ENCODE measurements at regions not wholly inside any gene's neighbourhood (a gene's known extent, or its start where the extent isn't known, plus 50 kb on each side); places are given as distances from the start of the nearest gene placed in this dataset.
"Not testable (repeated sequence)": the region's sequence is repeated elsewhere in the genome, so short reads cannot be mapped to it uniquely, and the experiment has no call there.

DNA sequence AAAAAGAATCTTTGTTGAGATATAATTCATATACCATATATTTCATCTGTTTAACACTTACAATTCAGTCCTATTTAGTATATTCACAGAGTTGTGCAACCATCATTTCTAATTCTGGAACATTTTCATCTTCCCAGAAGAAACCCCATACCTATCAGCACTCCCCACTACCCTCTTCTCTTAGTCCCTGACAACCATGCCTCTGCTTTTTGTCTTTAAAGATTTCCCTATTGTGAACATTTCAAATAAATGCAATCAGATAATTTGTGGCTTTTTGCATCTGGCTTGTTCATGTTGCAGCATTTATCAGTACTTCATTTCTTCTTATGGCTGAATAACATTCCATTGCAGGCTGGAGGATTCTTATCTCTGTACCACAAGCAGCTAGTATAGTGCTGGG, 305.9 kb upstream of the MEX3C start:
- Mint-ChIP-seq H3K4me1 (no peaks in the 10 kb centered on the region), H3K4me3 (no peak overlapping the region), H3K9me3 (peaks cover 4% of the 10 kb centered on the region), H3K36me3 (ENCODE audit: low read depth) (peaks cover 2% of the 10 kb centered on the region), H3K27me3 (ENCODE audit: insufficient read depth) (no peaks in the 10 kb centered on the region), H3K27ac (no peak overlapping the region)
- no peak overlapping the region for H3K9ac ChIP-seq (ENCODE audit: extremely low read depth, low read length, poor library complexity, severe bottlenecking)
- H3K4me3 ChIP-seq (ENCODE audit: low read length), result no peak overlapping the region
- DNase-seq, result no peak
- no peaks in the 10 kb centered on the region for H3K36me3 ChIP-seq (ENCODE audit: control insufficient read depth, insufficient read depth, low read length)
- TF ChIP-seq, protein P1, sequence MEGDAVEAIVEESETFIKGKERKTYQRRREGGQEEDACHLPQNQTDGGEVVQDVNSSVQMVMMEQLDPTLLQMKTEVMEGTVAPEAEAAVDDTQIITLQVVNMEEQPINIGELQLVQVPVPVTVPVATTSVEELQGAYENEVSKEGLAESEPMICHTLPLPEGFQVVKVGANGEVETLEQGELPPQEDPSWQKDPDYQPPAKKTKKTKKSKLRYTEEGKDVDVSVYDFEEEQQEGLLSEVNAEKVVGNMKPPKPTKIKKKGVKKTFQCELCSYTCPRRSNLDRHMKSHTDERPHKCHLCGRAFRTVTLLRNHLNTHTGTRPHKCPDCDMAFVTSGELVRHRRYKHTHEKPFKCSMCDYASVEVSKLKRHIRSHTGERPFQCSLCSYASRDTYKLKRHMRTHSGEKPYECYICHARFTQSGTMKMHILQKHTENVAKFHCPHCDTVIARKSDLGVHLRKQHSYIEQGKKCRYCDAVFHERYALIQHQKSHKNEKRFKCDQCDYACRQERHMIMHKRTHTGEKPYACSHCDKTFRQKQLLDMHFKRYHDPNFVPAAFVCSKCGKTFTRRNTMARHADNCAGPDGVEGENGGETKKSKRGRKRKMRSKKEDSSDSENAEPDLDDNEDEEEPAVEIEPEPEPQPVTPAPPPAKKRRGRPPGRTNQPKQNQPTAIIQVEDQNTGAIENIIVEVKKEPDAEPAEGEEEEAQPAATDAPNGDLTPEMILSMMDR (conservative IDR thresholded peaks at IDR 0.05), result no peak
- no peaks in the 10 kb centered on the region for H3K27me3 ChIP-seq (ENCODE audit: control insufficient read depth, insufficient read depth, low read length, poor library complexity, severe bottlenecking)
- no peak overlapping the region for H3K27ac ChIP-seq (ENCODE audit: low read depth, low read length)
- peaks cover 21% of the 10 kb centered on the region for H3K9me3 ChIP-seq (ENCODE audit: control insufficient read depth, low read length)
- H3K4me1 ChIP-seq (ENCODE audit: control insufficient read depth, insufficient read depth, low read length), result no peaks in the 10 kb centered on the region

DNA sequence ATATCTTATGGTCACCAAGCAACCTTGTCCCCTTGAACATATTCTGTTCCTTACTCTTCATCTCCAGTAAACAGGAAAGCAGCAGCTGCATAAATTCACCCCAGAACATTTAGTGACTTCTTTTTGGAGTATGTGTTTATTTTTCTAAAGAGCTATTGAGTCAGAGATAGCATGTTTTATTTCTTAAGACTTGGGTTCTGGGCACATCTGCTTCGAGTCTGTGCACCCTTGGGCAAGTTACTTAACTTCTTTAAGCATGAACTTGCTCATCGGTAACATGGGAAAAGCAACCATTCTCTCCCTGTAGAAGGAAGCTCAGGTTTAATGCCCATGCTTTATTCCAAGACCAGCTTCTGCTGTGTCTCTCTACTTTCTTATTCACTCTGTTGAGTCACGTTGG, 309.3 kb upstream of the MEX3C start:
- Histone ChIP-seq H3K4me3 (ENCODE audit: low read length) (no peak overlapping the region), H3K9ac (ENCODE audit: extremely low read depth, low read length, poor library complexity, severe bottlenecking) (no peak overlapping the region), H3K36me3 (ENCODE audit: control insufficient read depth, insufficient read depth, low read length) (no peaks in the 10 kb centered on the region), H3K4me1 (ENCODE audit: control insufficient read depth, insufficient read depth, low read length) (no peaks in the 10 kb centered on the region), H3K9me3 (ENCODE audit: control insufficient read depth, low read length) (peaks cover 46% of the 10 kb centered on the region), H3K27me3 (ENCODE audit: control insufficient read depth, insufficient read depth, low read length, poor library complexity, severe bottlenecking) (no peaks in the 10 kb centered on the region), H3K27ac (ENCODE audit: low read depth, low read length) (no peak overlapping the region)
- no peak for DNase-seq
- H3K4me1 Mint-ChIP-seq, result no peaks in the 10 kb centered on the region
- H3K27me3 Mint-ChIP-seq (ENCODE audit: insufficient read depth), result no peaks in the 10 kb centered on the region
- no peak overlapping the region for H3K4me3 Mint-ChIP-seq
- WGBS, 2 experiments (ENCODE audit: insufficient coverage in 1 of 2, insufficient read length in 1 of 2), result 83 to 92% methylated on average over 3 of the region's 3 CpGs
- peaks cover 5% of the 10 kb centered on the region for H3K36me3 Mint-ChIP-seq (ENCODE audit: low read depth)
- peaks cover 21% of the 10 kb centered on the region for H3K9me3 Mint-ChIP-seq
- H3K27ac Mint-ChIP-seq, result no peak overlapping the region
- TF ChIP-seq, protein P1 (conservative IDR thresholded peaks at IDR 0.05), result no peak

DNA sequence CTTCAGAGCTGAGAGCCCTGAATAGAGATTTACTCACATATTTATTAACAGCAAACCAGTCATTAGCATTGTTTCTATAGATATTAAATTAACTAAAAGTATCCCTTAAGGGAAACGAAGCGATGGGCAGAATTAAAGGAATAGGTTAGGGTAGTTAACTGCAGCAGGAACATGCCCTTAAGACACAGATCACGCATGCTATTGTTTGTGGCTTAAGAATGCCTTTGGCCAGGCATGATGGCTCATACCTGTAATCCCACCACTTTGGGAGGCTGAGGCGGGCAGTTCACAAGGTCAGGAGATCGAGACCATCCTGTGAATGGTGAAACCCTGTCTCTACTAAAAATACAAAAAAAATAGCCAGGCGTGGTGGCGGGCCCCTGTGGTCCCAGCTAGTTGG, 310.9 kb upstream of the MEX3C start:
- not testable (repeated sequence) for H3K27ac ChIP-seq (ENCODE audit: low read depth, low read length); H3K27ac Mint-ChIP-seq; H3K4me1 ChIP-seq (ENCODE audit: control insufficient read depth, insufficient read depth, low read length); H3K9ac ChIP-seq (ENCODE audit: extremely low read depth, low read length, poor library complexity, severe bottlenecking); H3K36me3 ChIP-seq (ENCODE audit: control insufficient read depth, insufficient read depth, low read length); DNase-seq; H3K27me3 Mint-ChIP-seq (ENCODE audit: insufficient read depth); H3K4me3 Mint-ChIP-seq; H3K4me3 ChIP-seq (ENCODE audit: low read length); H3K4me1 Mint-ChIP-seq; H3K36me3 Mint-ChIP-seq (ENCODE audit: low read depth); H3K27me3 ChIP-seq (ENCODE audit: control insufficient read depth, insufficient read depth, low read length, poor library complexity, severe bottlenecking)
- peaks cover 21% of the 10 kb centered on the region for H3K9me3 Mint-ChIP-seq
- H3K9me3 ChIP-seq (ENCODE audit: control insufficient read depth, low read length), result peaks cover 46% of the 10 kb centered on the region
- WGBS, 2 experiments (ENCODE audit: insufficient coverage in 1 of 2, insufficient read length in 1 of 2), result 88 to 98% methylated on average over 7 of the region's 7 CpGs

DNA sequence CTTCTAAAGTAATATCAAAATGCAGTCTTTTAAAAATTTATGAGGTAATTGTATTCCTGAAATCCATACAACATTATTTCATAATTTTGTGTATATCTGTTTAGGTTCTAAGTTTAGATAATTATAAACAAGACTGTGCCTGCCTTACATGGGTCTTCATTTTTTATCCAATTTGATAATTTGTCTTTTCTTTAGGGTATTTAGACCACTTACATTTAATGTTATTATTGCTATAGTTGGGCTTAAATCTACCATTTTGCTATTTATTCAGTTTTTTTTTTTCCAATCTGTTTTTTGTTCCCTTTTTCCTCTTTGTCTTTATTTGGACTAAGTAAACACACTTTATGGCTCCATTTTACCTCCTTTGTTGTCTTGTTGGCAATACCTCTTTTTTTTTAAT, 312.5 kb upstream of the MEX3C start:
- no peaks in the 10 kb centered on the region for H3K36me3 ChIP-seq (ENCODE audit: control insufficient read depth, insufficient read depth, low read length)
- Mint-ChIP-seq H3K27ac (no peak overlapping the region), H3K4me3 (no peak overlapping the region), H3K36me3 (ENCODE audit: low read depth) (peaks cover 9% of the 10 kb centered on the region), H3K4me1 (no peaks in the 10 kb centered on the region), H3K9me3 (peaks cover 25% of the 10 kb centered on the region), H3K27me3 (ENCODE audit: insufficient read depth) (no peaks in the 10 kb centered on the region)
- H3K27ac ChIP-seq (ENCODE audit: low read depth, low read length), result no peak overlapping the region
- DNase-seq, result no peak
- H3K4me1 ChIP-seq (ENCODE audit: control insufficient read depth, insufficient read depth, low read length), result no peaks in the 10 kb centered on the region
- no peak overlapping the region for H3K9ac ChIP-seq (ENCODE audit: extremely low read depth, low read length, poor library complexity, severe bottlenecking)
- H3K27me3 ChIP-seq (ENCODE audit: control insufficient read depth, insufficient read depth, low read length, poor library complexity, severe bottlenecking), result no peaks in the 10 kb centered on the region
- TF ChIP-seq, protein P1 (conservative IDR thresholded peaks at IDR 0.05), result no peak
- no peak overlapping the region for H3K4me3 ChIP-seq (ENCODE audit: low read length)
- H3K9me3 ChIP-seq (ENCODE audit: control insufficient read depth, low read length), result peaks cover 46% of the 10 kb centered on the region
